Stimulated activated CD4-positive, alpha-beta T cell treated with anti-CD3 and anti-CD28 coated beads, Interleukin-1b, Interleukin-23, amount 100 ng/mL, for 4 hours (primary cell): ENCODE measurements at regions not wholly inside any gene's neighbourhood (a gene's known extent, or its start where the extent isn't known, plus 50 kb on each side); places are given as distances from the start of the nearest gene placed in this dataset.
"Not testable (repeated sequence)": the region's sequence is repeated elsewhere in the genome, so short reads cannot be mapped to it uniquely, and the experiment has no call there.

Experiments
- DNase-seq, 2 donors: peaks; one replicate each; pipeline ENCODE4 v3.0.0-alpha.2; 2020; ENCODE audit warnings: low read depth in 2 of 2

DNA sequence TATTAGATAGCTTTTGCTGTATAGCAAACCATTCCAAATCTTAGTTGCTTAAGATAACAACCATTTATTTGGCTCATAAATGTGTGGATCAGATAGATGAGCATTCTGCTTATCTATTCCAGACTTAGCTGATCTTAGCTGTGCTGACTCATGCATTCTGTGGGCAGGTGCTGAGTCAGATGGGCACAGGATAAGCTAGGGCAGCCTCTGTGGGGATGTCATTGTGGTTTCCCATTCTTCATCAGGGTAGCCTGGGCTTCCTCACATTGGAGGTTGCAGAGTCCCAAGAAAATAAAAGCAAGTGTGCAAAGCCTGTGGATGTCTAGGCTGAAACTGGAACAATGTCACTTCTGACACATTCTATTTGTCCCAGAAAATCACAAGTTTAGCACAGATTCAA lies 917.0 kb downstream of the TYW1 start:
- no peak for DNase-seq

DNA sequence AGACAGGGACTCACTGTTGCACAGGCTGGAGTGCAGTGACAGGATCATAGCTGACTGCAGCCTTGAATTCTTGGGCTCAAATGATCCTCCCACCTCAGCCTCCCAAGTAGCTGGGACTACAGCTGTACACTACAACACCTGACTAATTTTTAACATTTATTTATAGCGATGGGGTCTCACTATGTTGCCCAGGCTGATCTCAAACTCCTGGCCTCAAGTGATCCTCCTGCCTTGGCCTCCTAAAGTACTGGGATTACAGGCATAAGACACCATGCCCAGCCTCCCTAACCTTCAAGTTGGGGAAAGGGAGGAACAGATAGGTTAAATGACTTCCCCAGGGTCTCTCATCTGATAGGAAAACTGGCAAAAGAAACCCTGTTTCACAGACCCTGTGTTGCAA lies 919.5 kb downstream of the TYW1 start:
- not testable (repeated sequence) for DNase-seq

DNA sequence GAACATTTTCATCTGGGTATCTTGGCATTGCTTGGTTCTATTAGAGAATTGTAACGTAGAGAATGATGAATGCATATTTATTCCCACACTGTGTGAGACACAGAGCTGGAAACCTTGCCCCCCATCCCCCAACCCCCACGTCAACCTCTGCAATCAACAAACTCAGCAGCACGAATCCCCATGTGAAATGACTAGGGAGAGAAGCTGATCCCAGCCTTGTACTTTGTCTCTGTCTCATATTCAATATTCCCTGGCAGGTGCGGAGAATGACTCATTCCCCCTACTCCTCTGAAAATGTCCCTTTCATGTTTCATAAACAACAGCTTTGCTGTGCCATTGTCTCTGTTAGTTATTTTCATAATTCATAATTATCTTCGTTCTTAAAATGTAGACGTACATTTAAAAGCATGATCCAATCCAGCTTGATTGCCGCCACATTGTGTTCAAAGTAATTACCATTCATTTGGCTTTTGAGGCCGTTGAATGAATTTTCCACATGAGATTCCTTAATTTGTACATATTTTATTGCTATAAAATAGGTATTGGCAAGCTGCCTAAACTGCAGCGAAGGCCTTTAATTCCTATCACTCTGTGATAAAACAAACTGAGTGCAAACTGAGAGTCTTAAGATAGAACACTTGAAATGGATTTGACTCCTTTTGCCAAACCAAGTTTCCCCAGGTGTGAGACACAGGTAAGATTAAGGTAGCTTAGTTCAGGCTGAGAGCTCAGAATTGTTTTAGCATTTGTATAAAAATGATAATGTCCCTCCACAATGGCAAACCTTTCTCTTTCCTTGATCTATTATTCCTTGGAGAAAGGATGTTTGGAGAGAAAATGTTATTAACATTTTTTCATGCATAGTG lies 920.2 kb downstream of the TYW1 start:
- DNase-seq = no peak

DNA sequence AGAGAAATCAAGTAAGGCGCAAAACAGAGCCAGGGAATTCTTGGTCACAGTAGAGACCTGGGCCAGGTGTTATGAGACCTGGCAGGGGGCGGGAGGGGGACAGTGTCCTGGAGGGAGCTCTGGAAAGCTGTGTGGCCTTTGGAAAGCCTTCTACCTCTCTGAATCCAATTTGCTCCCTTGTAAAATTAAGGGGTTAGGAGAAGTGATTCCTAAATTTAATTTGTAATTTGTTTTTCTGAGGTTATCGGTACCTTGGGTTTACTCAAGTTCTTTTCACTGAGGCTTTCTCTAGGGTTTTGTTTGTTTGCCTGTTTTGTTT lies 920.8 kb downstream of the TYW1 start:
- DNase-seq = no peak

DNA sequence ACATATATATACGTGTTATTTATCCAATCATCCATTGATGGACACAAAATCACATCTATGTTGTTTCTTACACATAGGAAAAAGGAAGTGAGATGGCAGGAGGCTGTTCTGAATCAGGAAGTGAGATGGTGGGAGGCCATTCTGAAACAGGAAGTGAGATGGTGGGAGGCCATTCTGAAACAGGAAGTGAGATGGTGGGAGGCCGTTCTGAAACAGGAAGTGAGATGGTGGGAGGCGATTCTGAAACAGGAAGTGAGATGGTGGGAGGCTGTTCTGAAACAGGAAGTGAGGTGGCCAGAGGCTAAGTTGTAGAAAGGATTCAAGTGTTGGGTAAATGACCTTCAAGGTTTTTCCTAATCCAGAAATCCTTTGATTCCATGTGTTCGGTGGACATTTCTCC lies 921.5 kb downstream of the TYW1 start:
- no peak for DNase-seq

DNA sequence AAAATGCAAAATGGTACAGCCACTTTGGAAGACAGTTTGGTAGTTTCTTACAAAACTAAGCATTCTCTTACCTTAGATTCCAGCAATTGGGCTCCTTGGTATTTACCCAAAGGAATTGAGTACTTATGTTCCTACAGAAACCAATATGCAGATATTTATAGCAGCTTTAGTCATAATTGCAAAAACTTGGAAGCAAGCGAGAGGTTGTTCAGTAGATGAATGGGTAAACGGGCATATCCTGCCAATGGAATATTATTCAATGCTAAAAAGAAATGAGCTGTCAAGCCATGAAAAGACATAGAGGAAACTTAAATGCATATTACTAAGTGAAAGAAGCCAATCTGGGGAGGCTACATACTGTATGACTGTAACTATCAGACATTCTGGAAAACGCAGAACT lies 926.7 kb downstream of the TYW1 start:
- DNase-seq = no peak

DNA sequence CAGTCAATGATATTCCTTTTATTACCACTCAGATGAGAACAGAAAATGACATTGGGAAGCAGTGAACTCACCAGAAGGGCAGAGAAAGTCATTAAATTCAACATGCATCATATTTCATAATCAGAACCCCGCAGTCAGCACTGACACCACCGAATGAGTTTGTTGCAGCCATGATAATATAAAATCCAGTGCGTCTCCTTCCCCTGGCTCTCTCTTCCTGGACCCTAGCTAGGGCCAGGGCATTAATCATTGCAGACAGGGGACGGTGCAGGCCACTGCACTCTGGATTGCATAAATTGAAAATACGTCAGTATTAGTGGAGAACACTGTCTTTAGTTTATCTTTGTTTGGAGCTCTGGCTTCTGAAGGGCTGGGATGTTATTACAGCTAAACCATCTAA lies 931.5 kb downstream of the TYW1 start:
- DNase-seq = no peak

DNA sequence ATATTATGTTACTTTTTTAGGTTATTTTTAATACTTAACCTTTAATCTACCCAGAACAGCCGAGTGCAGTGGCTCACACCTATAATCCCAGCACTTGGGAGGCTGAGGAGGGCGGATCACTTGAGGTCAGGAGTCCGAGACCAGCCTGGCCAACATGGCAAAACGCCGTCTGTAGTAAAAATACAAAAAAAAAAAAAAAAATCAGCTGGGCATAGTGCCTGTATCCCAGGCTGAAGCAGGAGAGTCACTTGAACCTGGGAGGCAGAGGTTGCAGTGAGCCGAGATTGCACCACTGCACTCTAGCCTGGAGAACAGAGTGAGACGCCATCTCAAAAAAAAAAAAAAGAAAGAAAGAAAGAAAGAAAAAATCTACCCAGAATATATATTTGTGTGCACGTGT lies 939.8 kb downstream of the TYW1 start:
- not testable (repeated sequence) for DNase-seq

DNA sequence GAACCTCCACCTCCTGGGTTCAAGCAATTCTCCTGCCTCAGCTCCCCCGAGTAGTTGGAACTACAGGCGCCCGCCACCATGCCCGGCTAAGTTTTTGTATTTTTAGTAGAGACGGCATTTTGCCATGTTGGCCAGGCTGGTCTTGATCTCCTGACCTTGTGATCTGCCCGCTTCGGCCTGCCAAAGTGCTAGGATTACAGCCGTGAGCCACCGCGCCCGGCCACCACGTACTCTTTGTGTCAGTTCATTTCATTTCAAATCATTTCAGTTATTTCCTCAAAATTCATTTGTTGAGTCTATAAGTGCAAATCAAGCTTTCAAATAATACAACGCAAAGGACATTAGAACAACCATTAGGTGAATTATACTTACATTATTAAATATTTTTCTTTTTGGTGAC lies 943.8 kb downstream of the TYW1 start:
- DNase-seq = no peak

DNA sequence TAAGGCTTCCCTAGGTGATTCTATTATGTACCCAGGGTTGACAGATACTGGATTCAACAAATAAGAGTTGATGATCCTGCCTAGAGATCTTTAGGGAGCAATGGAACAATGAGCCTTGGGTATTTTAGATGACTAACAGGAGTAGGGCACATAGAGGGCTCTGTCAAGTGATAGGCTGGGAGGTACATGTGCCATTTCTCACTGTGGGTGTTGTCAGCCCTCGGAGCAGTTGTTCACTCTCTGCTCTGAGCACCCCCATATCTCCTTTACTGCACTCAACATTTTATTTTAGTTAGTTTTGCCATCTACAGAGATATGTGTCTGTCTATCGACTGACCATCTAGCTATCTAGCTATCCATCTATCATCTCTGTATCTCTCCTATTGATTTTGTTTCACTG lies 950.6 kb downstream of the TYW1 start:
- no peak for DNase-seq

DNA sequence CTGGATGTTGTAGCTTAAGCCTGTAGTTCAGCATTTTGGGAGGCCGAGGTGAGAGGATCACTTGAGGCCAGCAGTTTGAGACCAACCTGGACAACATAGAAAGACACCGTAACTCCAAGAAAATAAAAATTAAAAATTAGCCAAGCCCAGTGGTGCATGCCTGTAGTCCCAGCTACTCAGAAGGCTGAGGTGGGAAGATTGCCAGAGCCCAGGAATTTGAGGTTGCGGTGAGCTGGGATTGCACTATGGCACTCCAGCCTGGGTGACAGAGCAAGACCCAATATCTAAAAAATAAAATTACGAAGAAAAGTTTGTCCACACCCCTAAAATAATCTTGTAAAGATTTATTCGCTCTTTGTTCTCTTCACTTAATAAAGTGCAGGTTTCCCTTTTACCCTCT lies 951.0 kb downstream of the TYW1 start:
- DNase-seq = no peak

DNA sequence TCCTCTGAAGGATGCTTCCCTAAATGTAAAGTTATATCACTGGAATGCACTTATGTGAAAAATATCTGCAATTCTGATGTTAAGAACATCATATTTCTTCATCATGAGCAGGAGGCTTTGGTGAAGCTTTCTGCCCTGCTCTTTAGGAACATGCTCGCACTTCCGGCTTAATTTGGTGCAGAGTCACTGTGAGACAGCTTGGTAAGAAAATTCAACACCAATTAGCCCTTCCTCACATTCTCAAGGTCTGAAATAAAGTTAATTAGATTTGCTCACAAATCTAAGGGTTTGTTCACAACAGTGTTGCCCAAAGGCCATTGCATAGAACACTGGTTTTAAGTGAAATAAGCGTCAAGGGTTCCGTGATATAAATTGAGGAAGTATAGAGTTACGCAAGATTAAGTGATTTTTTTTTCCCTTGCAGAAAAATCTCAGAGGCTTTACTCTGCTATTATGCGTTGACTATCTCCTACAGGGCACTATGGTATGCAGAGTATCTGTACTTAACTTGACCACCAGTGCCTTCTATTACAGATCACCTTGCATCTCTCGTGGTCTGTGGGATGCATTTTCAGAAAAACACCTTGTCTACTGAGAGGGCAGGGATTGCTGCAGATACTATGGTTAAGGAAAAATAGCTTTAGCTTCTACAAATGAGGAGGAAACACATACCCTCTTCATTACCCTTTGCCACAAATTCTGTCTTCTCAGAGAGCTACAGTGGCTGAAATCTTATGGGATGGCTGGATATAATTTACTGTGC lies 953.9 kb downstream of the TYW1 start:
- no peak for DNase-seq

DNA sequence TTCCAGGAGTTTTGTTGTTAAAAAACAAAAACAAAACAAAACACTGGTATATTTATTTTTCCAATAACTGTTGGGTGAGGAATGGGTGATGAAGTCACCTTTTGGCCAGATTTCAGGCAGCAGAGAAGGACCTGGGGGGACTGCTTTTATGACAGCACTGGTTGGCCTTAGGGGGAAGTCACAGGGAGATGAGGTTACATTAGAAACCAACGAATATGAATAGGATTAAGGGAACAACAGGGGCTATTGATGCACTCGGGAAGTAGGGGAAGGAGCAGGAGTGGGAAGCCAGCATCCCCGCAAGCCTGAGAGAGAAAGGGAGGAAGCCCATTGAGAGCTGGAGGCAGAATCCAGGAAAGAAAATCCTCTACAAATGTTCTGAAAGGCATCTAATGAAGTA lies 958.4 kb downstream of the TYW1 start:
- no peak for DNase-seq

DNA sequence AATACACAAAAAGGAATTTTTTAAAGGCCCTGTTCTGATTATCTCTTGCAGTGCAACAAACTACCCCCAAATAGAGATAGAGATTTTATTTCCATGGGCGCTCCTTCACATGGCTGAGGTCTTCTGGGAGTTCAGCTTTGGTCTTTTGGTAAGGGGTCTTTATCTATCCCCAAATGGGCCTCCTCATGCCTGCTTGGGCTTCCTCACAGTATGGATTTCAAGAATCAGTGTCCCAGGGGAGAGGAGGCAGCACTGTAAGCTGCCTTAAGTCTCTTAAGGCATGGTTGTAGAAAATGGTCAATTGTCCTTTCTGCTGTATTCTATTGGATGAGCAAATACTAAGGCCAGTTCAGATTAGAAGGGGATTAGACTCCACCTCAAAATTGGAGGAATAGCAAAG lies 966.2 kb downstream of the TYW1 start:
- DNase-seq = no peak

DNA sequence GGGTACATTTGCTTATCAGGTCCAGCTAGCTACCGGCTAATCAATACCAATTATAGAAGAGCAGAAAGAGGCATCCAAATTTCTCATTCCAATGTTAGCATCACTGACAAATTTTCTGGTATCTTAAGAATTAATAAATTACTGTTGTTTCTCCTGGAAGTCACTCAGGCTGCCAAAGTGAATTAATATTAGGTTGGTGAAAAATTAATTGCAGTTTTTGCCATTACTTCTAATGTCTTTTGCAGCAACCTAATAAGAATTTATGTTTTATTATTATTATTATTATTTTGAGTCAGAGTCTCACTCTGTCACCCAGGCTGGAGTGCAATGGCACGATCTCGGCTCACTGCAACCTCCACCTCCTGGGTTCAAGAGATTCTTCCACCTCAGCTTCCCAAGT lies 979.9 kb downstream of the TYW1 start:
- DNase-seq = no peak

DNA sequence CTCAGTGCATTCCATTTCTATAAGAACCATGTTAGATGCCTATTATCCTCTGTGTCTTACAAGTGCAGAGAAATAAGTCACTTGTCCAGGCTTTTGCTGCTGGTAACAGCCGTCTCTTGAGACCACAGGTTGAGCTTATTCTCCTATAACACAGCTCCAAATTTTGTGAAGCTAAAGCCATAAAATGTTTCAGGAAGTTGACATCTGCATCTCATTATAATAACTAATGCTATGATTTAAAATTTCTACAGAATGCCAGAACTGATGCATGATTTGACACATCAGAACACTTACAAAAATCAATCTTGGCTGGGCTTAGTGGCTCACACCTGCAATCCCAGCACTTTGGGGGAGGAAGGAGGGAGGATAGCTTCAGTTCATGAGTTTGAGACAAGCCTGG lies 986.9 kb downstream of the TYW1 start:
- no peak for DNase-seq

DNA sequence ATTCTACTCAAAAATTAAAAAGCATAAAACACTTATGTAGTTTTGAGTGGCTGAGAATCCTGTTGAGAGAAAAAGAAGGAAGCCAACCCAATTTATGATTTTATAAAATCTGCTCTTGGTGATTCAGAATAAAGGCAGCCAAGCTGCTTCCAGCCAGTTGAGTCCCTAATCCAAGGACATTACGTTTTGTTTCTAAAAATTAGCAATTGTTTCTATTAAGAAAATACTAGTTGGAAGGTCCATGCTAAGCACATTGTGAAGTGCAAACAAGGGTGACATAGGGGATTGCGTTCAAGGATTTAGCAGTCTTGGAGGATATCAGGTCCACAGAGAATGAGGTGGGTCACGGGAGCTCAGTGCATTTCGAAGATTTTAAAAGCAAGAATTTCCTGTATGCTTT lies 987.7 kb downstream of the TYW1 start:
- no peak for DNase-seq

DNA sequence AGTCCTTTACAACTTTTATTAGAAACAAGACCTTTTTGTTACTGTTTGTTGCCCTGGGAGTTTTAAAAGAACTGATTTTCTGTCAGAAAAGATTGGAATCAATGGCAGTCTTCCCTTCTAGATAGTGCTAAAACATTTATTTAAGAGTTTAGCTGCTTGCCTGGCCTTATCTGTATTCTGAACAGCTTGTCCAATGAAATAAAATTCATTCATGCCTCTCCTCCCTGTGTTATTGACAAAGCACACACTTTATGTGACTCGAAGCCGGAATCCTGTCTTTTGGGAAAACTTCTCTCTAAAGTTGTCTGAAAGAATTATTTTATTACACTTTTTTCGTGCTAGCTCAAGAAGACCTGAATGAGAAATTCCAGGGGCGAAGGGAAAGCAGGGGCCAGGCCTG lies 992.5 kb downstream of the TYW1 start:
- no peak for DNase-seq

DNA sequence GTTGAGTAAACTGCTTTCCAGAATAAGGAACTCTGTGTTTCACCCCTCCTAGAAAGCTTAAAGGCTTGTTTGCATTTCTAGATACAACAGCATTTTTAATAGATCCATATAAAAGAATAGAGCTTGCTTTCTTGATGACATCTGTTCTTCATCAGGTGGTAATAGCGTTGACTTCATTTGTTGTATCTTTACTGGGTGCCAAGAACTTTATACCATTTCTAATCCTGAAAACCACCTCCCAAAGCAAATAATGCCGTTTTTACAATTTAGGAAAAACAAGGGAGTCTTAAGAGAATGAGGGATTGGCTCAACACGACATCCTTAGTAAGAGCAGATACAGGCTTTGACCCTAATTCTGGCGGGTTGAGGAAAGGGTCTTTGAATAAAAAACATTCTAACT lies 993.4 kb downstream of the TYW1 start:
- DNase-seq = no peak

DNA sequence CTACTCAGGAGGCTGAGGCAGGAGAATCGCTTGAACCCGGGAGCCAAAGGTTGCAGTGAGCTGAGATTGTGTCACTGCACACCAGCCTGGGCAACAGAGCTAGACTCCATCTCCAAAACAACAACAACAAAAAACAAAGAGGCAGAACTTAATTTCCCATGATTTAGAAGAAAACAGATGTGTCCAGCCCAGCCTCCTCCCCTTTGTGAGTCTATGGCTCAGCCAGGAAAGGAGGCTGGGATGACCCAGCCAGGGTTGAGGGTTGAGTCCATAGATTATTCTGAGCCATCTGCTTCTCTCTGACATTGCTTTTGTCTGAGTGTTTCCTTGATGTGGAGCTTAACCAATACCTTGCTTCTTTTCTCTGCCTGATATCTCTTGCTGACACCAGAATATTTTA lies 994.1 kb downstream of the TYW1 start:
- no peak for DNase-seq

DNA sequence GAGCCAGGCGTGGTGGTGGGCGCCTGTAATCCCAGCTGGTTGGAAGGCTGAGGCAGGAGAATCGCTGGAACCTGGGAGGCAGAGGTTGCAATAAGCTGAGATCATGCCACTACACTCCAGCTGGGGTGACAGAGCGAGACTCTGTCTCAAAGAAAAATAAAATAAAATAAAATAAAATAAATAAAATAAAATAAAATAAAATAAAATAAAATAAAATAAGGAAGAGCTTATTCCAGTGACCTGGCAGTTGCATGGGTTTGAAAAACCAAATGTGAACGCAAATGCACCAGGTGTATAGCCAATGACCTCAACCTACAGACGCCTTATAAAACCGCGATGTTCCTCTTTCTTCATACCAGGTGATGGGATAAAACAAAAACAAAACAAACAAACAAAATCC lies 995.7 kb downstream of the TYW1 start:
- no peak for DNase-seq

DNA sequence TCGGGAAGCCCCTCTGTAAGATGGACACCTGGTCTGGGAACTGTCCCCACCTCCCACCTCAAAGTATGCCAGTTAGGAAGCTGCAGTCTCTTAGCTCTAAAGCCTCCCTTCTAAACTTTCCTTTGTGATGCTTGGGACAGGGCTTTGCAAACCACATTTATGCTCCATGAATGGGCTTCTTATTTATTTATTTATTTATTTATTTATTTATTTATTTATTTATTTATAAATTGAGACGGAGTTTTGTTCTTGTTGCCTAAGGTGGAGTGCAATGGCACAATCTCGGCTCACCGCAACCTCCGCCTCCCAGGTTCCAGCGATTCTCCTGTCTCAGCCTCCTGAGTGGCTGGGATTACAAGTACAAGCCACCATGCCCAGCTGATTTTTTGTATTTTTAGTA lies 1009.4 kb downstream of the TYW1 start:
- DNase-seq = no peak

DNA sequence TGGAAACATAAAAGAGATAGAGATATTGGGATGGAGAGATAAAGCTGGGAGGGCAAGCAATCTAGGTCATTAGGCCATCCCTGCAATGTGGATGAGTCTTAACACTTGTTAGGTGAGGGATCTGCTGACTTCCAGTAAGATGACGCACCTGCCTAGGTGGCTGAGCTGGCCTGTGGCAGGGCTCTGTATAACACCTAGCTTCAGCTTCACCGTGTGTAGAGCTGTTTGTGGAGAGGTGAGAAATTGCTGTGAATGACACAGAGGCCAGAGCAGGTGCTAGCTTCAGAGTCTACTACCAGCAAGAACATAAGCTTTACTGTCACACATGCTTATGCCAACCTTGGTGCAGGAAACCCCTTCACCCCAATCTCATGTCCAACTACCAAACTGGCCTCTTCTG lies 1010.0 kb downstream of the TYW1 start:
- DNase-seq = no peak

DNA sequence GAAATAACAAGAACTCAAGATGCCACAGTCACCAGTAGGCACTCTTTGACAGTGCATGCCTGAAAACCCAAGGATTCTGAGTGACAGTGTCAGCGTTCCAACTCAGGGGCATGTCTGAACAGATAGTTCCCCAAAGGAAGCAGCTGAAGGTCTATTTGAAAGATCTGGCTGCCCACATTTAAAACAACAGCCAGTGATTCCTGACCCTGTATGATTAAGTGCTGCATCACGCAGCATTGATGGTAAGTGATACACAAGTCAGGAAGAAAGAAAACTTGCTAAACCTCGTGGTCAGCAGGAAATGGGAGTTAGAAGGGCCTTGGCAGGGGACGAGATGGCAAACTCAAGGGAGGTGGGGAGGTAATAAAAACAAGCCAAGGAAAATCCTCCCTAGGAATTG lies 1013.1 kb downstream of the TYW1 start:
- no peak for DNase-seq
